Activated CD4-positive, alpha-beta T cell treated with anti-CD3 and anti-CD28 coated beads, Interleukin-2, amount 10 ng/mL, durations not matched to agents 24 days and 14 days (primary cell): ENCODE measurements at regions not wholly inside any gene's neighbourhood (a gene's known extent, or its start where the extent isn't known, plus 50 kb on each side); places are given as distances from the start of the nearest gene placed in this dataset.

Experiments
- DNase-seq: peaks from one replicate; pipeline ENCODE4 v3.0.0; 2022
- H3K27ac Mint-ChIP-seq: one replicate; pipeline ENCODE4 v1.8.0; 2022; ENCODE audit warnings: mild to moderate bottlenecking, mixed read lengths
- H3K27me3 Mint-ChIP-seq: one replicate; pipeline ENCODE4 v1.8.0; 2022; ENCODE audit warnings: mixed read lengths
- H3K36me3 Mint-ChIP-seq: one replicate; pipeline ENCODE4 v1.8.0; 2022; ENCODE audit warnings: low read depth, mild to moderate bottlenecking, mixed read lengths
- H3K4me1 Mint-ChIP-seq: one replicate; pipeline ENCODE4 v1.8.0; 2021; ENCODE audit warnings: mixed read lengths
- H3K4me3 Mint-ChIP-seq: one replicate; pipeline ENCODE4 v1.8.0; 2022; ENCODE audit warnings: mild to moderate bottlenecking, moderate library complexity, mixed read lengths
- H3K9me3 Mint-ChIP-seq: one replicate; pipeline ENCODE4 v1.8.0; 2021; ENCODE audit warnings: mixed read lengths
- intact Hi-C: fragments of 100-400 bp; cut with micrococcal nuclease; formaldehyde crosslinking; loops from one replicate; pipeline ENCODE4 v1.15.1; 2023

DNA sequence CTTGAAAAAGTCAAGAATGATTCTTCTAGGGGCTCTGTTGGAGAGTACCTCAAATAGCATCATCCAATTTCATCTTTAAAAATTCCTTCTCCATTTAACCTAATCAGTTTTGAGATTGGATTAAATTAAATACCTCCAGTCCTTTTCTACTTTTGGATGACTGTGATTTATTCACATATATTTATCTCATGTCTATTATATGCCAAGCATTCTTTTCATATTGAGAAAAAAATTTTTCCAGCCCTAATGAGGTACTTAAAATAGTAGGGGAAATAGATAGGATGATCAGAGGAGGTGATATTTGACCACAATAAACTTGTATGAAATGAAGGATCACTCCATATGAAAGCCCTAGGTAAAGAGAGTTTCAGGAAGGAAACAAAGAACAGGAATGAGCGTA lies 250.1 kb downstream of the MAT2B start:
- intact Hi-C loops: no loop called here
- Mint-ChIP-seq H3K36me3 (no peaks in the 10 kb centered on the region), H3K9me3 (no peaks in the 10 kb centered on the region), H3K4me3 (no peak overlapping the region), H3K27ac (no peak overlapping the region), H3K4me1 (no peaks in the 10 kb centered on the region), H3K27me3 (no peaks in the 10 kb centered on the region)
- no peak for DNase-seq

GRCh38 chr5:163756170-163756569 lies 250.8 kb downstream of the MAT2B start:
- H3K27ac Mint-ChIP-seq: no peak overlapping the region
- H3K4me3 Mint-ChIP-seq: no peak overlapping the region
- intact Hi-C loops: no loop called here
- no peaks in the 10 kb centered on the region for H3K4me1 Mint-ChIP-seq
- no peaks in the 10 kb centered on the region for H3K36me3 Mint-ChIP-seq
- no peak for DNase-seq
- H3K9me3 Mint-ChIP-seq: no peaks in the 10 kb centered on the region
- H3K27me3 Mint-ChIP-seq: no peaks in the 10 kb centered on the region

GRCh38 chr5:163757344-163757743 lies 251.9 kb downstream of the MAT2B start:
- no peaks in the 10 kb centered on the region for H3K27me3 Mint-ChIP-seq
- H3K9me3 Mint-ChIP-seq: no peaks in the 10 kb centered on the region
- intact Hi-C loops: no loop called here
- DNase-seq: no peak
- no peaks in the 10 kb centered on the region for H3K4me1 Mint-ChIP-seq
- H3K27ac Mint-ChIP-seq: no peak overlapping the region
- no peaks in the 10 kb centered on the region for H3K36me3 Mint-ChIP-seq
- H3K4me3 Mint-ChIP-seq: no peak overlapping the region

GRCh38 chr5:163758283-163758711 lies 252.9 kb downstream of the MAT2B start:
- Mint-ChIP-seq H3K27me3 (no peaks in the 10 kb centered on the region), H3K9me3 (no peaks in the 10 kb centered on the region), H3K27ac (no peak overlapping the region), H3K36me3 (no peaks in the 10 kb centered on the region), H3K4me1 (no peaks in the 10 kb centered on the region), H3K4me3 (no peak overlapping the region)
- intact Hi-C loops: no loop called here
- DNase-seq: no peak

GRCh38 chr5:163759000-163759704 lies 253.7 kb downstream of the MAT2B start:
- intact Hi-C loops: no loop called here

DNA sequence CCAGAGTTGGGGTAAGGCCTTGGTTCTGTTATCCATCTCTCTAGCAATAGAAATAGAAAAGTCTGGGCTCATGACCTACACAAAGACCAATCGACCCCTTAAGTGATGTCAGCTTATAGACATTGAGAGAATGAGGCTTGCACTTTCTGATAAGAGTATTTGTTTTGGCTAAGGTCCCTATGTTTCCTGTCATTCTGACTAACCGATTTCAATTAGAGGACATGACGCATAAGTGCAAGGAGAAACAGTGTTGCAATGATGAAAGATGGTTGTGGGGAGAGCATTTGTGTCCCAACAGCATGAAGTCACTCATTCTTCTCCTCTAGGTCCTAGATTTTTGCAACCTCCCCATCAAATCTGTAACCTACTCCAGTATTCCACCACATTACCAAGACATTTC lies 255.1 kb downstream of the MAT2B start:
- Mint-ChIP-seq H3K36me3 (no peaks in the 10 kb centered on the region), H3K4me1 (no peaks in the 10 kb centered on the region), H3K27ac (no peak overlapping the region), H3K27me3 (no peaks in the 10 kb centered on the region), H3K9me3 (no peaks in the 10 kb centered on the region), H3K4me3 (no peak overlapping the region)
- DNase-seq: no peak
- intact Hi-C loops: no loop called here

More at GRCh38 chr5:163759000-163759704, 253.7 kb downstream of the MAT2B start:
- Mint-ChIP-seq H3K4me3 (no peak overlapping the region), H3K4me1 (no peaks in the 10 kb centered on the region), H3K27me3 (no peaks in the 10 kb centered on the region), H3K9me3 (no peaks in the 10 kb centered on the region), H3K27ac (no peak overlapping the region), H3K36me3 (no peaks in the 10 kb centered on the region)
- DNase-seq: no peak

GRCh38 chr5:163766936-163767670 lies 261.7 kb downstream of the MAT2B start:
- DNase-seq: no peak
- Mint-ChIP-seq H3K27me3 (no peaks in the 10 kb centered on the region), H3K9me3 (no peaks in the 10 kb centered on the region), H3K4me1 (no peaks in the 10 kb centered on the region), H3K36me3 (no peaks in the 10 kb centered on the region), H3K27ac (no peak overlapping the region), H3K4me3 (no peak overlapping the region)
- intact Hi-C loops: no loop called here

DNA sequence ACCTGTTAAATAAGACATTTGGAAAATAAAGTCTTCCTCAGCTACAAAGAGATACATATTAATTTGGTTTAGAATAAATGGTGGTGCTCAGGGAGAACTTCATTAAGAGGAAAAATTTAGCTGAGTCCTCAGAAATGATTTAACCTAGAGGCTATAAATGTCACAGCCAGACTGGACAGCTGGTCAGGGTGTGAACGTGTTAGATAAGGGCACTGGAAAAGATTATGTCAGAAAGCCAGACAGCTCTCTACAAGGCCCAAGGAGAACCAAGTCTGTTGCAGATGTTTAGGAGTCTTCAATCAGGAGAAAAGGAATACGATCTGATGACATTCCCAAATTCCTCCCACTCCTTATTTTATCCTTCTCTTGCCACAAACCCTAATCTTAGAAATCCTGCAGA lies 265.2 kb downstream of the MAT2B start:
- DNase-seq: no peak
- Mint-ChIP-seq H3K27ac (no peak overlapping the region), H3K27me3 (no peaks in the 10 kb centered on the region), H3K4me1 (no peaks in the 10 kb centered on the region), H3K36me3 (no peaks in the 10 kb centered on the region), H3K9me3 (no peaks in the 10 kb centered on the region), H3K4me3 (no peak overlapping the region)
- intact Hi-C loops: no loop called here

GRCh38 chr5:163772241-163772640 lies 266.8 kb downstream of the MAT2B start:
- intact Hi-C loops: no loop called here
- no peaks in the 10 kb centered on the region for H3K36me3 Mint-ChIP-seq
- H3K4me3 Mint-ChIP-seq: no peak overlapping the region
- no peaks in the 10 kb centered on the region for H3K4me1 Mint-ChIP-seq
- no peaks in the 10 kb centered on the region for H3K9me3 Mint-ChIP-seq
- no peak overlapping the region for H3K27ac Mint-ChIP-seq
- no peaks in the 10 kb centered on the region for H3K27me3 Mint-ChIP-seq
- no peak for DNase-seq

GRCh38 chr5:163772644-163773043 lies 267.2 kb downstream of the MAT2B start:
- Mint-ChIP-seq H3K4me3 (no peak overlapping the region), H3K9me3 (no peaks in the 10 kb centered on the region), H3K36me3 (no peaks in the 10 kb centered on the region), H3K4me1 (no peaks in the 10 kb centered on the region), H3K27me3 (no peaks in the 10 kb centered on the region), H3K27ac (no peak overlapping the region)
- intact Hi-C loops: no loop called here
- no peak for DNase-seq

DNA sequence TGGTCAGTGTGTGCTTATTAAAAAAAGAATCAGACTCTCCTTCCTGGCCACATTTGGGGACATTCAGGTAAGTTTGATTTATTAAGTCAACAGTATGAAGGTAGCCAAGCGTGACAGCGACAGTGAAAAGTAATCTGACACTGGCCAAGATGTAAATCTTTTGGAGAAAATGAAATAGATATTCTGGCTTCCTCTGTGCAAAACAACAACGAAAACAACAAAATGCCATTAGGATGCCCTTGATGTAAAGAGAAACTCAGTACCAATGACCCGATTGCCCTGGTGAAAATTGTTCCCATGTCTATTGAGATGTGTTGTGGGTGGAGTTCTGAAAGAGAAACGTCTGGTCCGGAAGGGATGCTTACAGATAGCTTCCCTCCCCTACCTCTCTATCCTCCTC lies 267.8 kb downstream of the MAT2B start:
- Mint-ChIP-seq H3K4me3 (no peak overlapping the region), H3K9me3 (no peaks in the 10 kb centered on the region)

DNA sequence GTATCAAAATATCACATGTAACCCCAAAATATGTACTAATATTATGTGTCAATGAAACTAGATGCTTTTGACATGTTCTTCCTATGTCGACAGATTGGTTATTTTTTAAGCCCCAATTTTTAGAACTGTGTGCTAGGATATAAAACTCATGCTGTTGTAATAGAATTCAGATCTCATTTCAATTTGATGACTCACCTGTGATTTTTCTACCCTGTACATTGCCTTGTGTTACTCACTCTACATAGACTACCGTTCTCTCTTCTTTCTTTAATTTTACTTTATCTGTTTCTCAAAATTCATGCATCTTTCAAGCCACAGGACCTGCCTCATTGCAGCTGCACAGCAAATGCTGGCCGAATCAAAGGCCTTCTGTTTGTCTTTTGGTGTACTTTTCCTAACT lies 284.5 kb downstream of the MAT2B start:
- no peak for DNase-seq
- intact Hi-C loops: no loop called here
- Mint-ChIP-seq H3K9me3 (no peaks in the 10 kb centered on the region), H3K4me1 (no peaks in the 10 kb centered on the region), H3K36me3 (no peaks in the 10 kb centered on the region), H3K27ac (no peak overlapping the region), H3K4me3 (no peak overlapping the region), H3K27me3 (no peaks in the 10 kb centered on the region)

More for the DNA sequence above, 267.8 kb downstream of the MAT2B start:
- Mint-ChIP-seq H3K4me1 (no peaks in the 10 kb centered on the region), H3K36me3 (no peaks in the 10 kb centered on the region), H3K27me3 (no peaks in the 10 kb centered on the region), H3K27ac (no peak overlapping the region)
- intact Hi-C loops: no loop called here
- no peak for DNase-seq

DNA sequence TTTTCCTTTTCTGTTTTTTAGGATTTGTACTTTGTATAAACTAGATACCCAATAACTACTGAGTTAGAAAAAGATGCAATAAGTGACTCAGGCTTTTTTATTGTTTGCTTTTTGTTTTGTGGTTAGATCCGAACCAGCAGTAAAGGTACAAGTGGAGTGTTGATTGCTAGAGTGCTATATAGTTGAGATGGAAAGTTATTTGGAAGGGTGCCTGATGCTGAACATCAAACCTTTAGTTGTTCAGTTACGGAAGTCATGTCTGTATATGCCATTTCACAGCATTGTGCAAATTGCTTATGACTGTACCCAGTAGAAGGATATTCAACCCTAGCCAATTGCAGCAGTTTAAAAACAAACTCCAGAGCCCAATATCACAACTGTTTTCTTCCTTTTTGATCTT lies 285.1 kb downstream of the MAT2B start:
- no peaks in the 10 kb centered on the region for H3K9me3 Mint-ChIP-seq
- H3K4me3 Mint-ChIP-seq: no peak overlapping the region
- intact Hi-C loops: no loop called here
- no peak overlapping the region for H3K27ac Mint-ChIP-seq
- no peaks in the 10 kb centered on the region for H3K4me1 Mint-ChIP-seq
- DNase-seq: no peak
- no peaks in the 10 kb centered on the region for H3K36me3 Mint-ChIP-seq
- no peaks in the 10 kb centered on the region for H3K27me3 Mint-ChIP-seq

DNA sequence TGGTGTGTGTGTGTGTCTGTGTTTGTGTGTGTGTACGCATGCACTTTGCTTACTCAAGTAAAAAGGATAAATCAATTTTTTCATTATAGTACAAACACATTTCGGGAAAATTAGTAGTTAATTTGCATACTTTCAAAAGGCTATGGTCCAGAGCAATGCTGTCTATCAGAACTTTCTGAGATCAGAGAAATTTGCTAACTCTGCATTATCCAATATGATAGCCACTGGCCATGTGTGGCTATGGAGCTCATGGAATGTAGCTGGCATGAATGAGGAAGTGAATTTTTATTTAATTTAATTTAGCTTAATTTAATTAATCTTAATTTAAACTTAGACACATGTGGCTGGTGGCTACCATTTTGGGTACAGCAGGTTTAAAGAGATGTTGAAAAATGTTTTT lies 289.6 kb downstream of the MAT2B start:
- Mint-ChIP-seq H3K27ac (no peak overlapping the region), H3K36me3 (no peaks in the 10 kb centered on the region), H3K9me3 (no peaks in the 10 kb centered on the region), H3K4me1 (no peaks in the 10 kb centered on the region), H3K4me3 (no peak overlapping the region), H3K27me3 (no peaks in the 10 kb centered on the region)
- DNase-seq: no peak
- intact Hi-C loops: no loop called here

GRCh38 chr5:163807781-163808180 lies 302.4 kb downstream of the MAT2B start:
- no peaks in the 10 kb centered on the region for H3K27me3 Mint-ChIP-seq
- intact Hi-C loops: no loop called here
- no peak overlapping the region for H3K4me3 Mint-ChIP-seq
- no peaks in the 10 kb centered on the region for H3K36me3 Mint-ChIP-seq
- H3K27ac Mint-ChIP-seq: no peak overlapping the region
- DNase-seq: no peak
- H3K9me3 Mint-ChIP-seq: no peaks in the 10 kb centered on the region
- no peaks in the 10 kb centered on the region for H3K4me1 Mint-ChIP-seq
